AG04449 (cell line): ENCODE measurements at regions not wholly inside any gene's neighbourhood (a gene's known extent, or its start where the extent isn't known, plus 50 kb on each side); places are given as distances from the start of the nearest gene placed in this dataset.
A peak's percentile ranks its signal among the peaks of the same experiment; 100 is the strongest.

Experiments used
- CTCF ChIA-PET: fragments of 350-600 bp; formaldehyde crosslinking; extraction: SDS; loops from one replicate; lab custom pipeline; 2021; ENCODE audit warnings: antibody characterized with exemption; lab: Yijun Ruan, JAX
- POLR2A ChIA-PET: fragments of 400-600, 350-600 bp; formaldehyde crosslinking; extraction: SDS; loops from one replicate; lab custom pipeline; 2020; ENCODE audit warnings: antibody characterized with exemption, inconsistent platforms; lab: Yijun Ruan, JAX
- DNase-seq: peaks from one replicate; pipeline ENCODE4 v3.0.0-alpha.2; 2010; ENCODE audit warnings: low read depth, low spot score
- H3K4me3 ChIP-seq: 2 replicates; pipeline ENCODE4 v1.5.1; 2011; ENCODE audit warnings: low read depth, mild to moderate bottlenecking, control low read depth, low read length
- TF ChIP-seq, protein P1 (sequence below): IDR thresholded peaks from one replicate; pipeline ENCODE4 v1.5.1; 2011; ENCODE audit warnings: mild to moderate bottlenecking, moderate library complexity, low read length, control low read depth, inconsistent platforms; ENCODE audit not compliant: insufficient read depth; ENCODE audit errors: missing control alignments

DNA sequence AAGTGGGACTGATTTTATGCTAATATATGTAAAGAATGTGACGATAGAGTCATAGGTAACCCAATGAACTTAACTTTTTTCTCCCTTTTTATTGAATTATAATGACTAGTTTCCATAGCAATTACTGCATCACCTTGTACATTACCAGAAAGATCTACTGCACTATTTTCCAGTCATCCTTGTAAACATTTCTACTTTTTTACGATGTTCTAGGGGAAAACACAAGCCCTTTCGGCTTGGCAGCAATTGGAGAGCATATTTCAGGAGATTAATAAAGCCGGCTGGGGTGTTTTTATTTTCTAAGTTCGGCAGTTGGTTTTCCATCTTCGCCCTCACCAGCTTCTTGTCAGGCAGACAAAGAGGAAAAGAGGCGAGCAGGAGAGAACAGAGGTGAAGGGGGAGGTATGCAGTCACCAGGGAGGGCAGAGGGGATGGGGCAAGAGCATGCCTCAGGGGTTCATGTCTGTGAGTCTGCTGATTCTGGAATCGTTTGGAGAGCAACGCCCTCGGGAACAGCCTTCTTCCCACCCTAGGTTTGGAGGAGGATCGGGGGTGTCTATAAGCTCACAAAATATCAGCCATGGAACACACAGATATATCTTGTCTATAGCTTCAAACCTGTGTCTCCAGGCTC, 476.4 kb downstream of the MIAT start:
- DNase-seq, result no peak
- H3K4me3 ChIP-seq, result no peak overlapping the region
- CTCF ChIA-PET, result interaction anchor here (0.7 kb wide), 1 partner anchor 10 kb away, joined by 3 read pairs; no protein-coding TSS in a partner anchor
- TF ChIP-seq, protein P1, sequence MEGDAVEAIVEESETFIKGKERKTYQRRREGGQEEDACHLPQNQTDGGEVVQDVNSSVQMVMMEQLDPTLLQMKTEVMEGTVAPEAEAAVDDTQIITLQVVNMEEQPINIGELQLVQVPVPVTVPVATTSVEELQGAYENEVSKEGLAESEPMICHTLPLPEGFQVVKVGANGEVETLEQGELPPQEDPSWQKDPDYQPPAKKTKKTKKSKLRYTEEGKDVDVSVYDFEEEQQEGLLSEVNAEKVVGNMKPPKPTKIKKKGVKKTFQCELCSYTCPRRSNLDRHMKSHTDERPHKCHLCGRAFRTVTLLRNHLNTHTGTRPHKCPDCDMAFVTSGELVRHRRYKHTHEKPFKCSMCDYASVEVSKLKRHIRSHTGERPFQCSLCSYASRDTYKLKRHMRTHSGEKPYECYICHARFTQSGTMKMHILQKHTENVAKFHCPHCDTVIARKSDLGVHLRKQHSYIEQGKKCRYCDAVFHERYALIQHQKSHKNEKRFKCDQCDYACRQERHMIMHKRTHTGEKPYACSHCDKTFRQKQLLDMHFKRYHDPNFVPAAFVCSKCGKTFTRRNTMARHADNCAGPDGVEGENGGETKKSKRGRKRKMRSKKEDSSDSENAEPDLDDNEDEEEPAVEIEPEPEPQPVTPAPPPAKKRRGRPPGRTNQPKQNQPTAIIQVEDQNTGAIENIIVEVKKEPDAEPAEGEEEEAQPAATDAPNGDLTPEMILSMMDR, result no peak
- POLR2A ChIA-PET, result interaction anchor here (0.7 to 2.5 kb wide), 6 partner anchors 21 to 437 kb away, joined by 3 to 14 read pairs (median 3); no protein-coding TSS in a partner anchor

DNA sequence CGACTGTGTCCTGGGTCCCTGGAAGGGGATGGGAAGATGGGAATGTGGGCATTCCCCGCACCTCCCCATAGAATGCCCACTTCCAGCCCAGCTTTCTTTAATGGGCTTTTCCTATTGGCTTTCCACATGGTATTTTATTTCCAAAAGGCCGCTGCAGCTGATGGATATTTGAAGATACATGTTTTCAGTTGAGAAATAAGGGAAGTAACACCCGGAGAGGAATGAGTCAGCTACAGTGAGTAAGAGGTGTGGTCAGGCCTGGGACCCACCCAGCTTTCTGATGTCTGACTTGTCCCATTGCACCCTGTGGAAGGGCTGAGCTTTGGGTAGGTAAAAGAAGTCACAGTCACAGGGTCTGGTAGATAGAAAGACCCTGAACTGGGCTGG, 476.9 kb downstream of the MIAT start:
- ChIA-PET POLR2A (interaction anchor here (0.7 to 2.5 kb wide), 7 partner anchors 22 to 437 kb away, joined by 3 to 14 read pairs (median 3); no protein-coding TSS in a partner anchor), CTCF (interaction anchor here (0.7 kb wide), 1 partner anchor 10 kb away, joined by 3 read pairs; no protein-coding TSS in a partner anchor)
- no peak overlapping the region for H3K4me3 ChIP-seq
- peak; percentile 63 for DNase-seq
- TF ChIP-seq, protein P1, result no peak

GRCh38 chr22:27135031-27135981, 477.9 kb downstream of the MIAT start:
- ChIA-PET CTCF (no interaction called here), POLR2A (interaction anchor here (0.9 to 2.5 kb wide), 2 partner anchors 23 to 27 kb away, joined by 3 to 14 read pairs; no protein-coding TSS in a partner anchor)
- no peak overlapping the region for H3K4me3 ChIP-seq
- TF ChIP-seq, protein P1, result no peak
- no peak for DNase-seq

GRCh38 chr22:27136596-27136995, 479.2 kb downstream of the MIAT start:
- POLR2A ChIA-PET, result no interaction called here
- no peak overlapping the region for H3K4me3 ChIP-seq
- no peak for DNase-seq
- CTCF ChIA-PET, result interaction anchor here (1.1 to 2.0 kb wide), 4 partner anchors 9 to 458 kb away, joined by 3 to 4 read pairs (median 4); no protein-coding TSS in a partner anchor
- TF ChIP-seq, protein P1, result no peak

DNA sequence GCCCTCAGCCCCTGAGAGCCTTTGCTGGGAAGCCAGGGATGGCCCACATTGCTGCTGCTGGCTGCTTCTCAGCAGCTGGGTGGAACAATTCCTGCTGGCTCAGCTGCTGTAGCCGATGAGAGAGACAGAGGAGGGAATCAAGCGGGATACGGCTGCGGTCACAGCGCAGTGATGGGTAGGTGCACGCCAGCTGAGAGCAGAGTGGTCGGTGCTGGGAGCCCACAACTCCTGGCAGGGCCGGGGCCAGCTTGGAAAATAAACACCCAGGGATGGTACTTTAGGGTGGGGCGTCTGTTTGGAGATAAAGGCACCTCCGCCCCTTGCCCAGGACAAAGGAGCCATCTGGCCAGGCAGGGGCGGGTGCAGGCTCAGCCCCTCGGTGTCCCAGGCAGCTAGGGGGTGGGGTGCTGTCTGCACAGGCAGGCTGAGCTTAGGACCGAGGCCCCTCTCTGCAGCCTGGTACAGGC, 480.5 kb downstream of the MIAT start:
- DNase-seq, result no peak
- POLR2A ChIA-PET, result no interaction called here
- TF ChIP-seq, protein P1, result no peak
- CTCF ChIA-PET, result interaction anchor here (1.0 to 2.0 kb wide), 4 partner anchors 9 to 459 kb away, joined by 3 to 4 read pairs (median 4); no protein-coding TSS in a partner anchor
- H3K4me3 ChIP-seq, result no peak overlapping the region

DNA sequence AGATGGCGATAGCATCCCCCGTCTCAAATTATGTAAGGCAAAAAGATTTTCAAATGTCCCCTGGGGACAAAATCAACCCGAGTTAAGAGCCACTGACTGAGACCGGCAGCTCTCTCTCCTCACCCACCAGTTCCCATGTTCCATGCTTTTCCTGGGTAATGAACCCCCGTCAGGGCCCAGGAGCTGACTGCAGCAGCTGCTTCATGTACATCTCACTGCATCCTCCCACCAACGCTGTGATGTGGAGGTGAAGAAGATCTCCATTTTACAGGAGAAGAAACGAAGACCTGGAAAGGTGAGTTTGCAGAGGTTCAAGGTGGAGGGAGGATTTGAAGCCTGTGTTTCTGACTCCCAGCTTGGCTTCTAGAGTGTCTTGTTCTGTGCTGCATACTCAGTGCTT, 481.1 kb downstream of the MIAT start:
- ChIA-PET POLR2A (no interaction called here), CTCF (interaction anchor here (1.9 kb wide), 1 partner anchor 459 kb away, joined by 4 read pairs; no protein-coding TSS in a partner anchor)
- no peak overlapping the region for H3K4me3 ChIP-seq
- DNase-seq, result no peak
- TF ChIP-seq, protein P1, result no peak
